ENCODE measurements at regions not wholly inside any gene's neighbourhood (a gene's known extent, or its start where the extent isn't known, plus 50 kb on each side); places are given as distances from the start of the nearest gene placed in this dataset.

- no peak for TF ChIP-seq CTCF (IDR thresholded peaks at IDR 0.05)
- no peak for TF ChIP-seq POLR2A (IDR thresholded peaks at IDR 0.05)
Measured at GRCh38 chr2:204042401-204042800, 105.8 kb downstream of the ICOS start.
